Left hindlimb (tissue), 1 donor: ENCODE measurements at regions not wholly inside any gene's neighbourhood (a gene's known extent, or its start where the extent isn't known, plus 50 kb on each side); places are given as distances from the start of the nearest gene placed in this dataset.
A peak's percentile ranks its signal among the peaks of the same experiment; 100 is the strongest.
"Not testable (repeated sequence)": the region's sequence is repeated elsewhere in the genome, so short reads cannot be mapped to it uniquely, and the experiment has no call there.

Experiments used
- DNase-seq: peaks from one replicate; pipeline ENCODE4 v3.0.0-alpha.2; 2018

DNA sequence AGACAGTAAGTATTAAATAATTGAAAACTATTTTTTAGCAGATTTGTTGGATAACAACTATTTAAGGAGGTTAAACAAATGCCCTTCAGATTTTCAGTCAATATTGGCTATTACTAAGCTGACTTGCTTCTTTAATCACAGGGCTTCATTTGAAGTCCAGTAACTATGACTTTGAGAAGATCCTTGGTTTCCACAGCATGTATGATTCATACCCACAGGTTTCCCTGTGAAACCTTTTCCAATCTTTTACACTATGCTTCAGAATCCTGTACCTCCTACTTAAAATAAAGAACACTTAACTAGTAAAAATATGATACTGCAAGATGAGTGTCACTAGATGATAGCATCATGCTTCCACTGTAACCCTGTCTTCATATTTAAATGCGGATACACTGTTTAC is 211.9 kb downstream of the SPATA31A1 start:
- not testable (repeated sequence) for DNase-seq

DNA sequence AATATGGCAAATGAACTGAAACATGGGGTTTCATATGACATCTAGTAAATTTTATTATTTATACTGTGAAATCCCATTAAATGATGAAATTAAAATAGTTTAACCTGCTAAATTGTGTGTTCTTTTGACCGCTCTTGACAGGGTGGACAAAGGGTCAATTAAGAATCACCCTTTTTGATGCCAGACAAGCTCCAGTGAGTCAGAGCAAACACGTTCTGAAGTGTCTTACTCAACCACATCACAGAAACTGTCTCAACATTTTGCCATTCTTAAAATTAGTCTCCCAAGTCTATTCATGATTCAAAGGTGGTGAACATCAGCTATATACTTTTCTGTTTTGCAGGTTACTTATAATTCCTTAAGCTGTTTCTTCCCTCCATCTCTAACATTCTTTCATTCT is 213.4 kb downstream of the SPATA31A1 start:
- not testable (repeated sequence) for DNase-seq

DNA sequence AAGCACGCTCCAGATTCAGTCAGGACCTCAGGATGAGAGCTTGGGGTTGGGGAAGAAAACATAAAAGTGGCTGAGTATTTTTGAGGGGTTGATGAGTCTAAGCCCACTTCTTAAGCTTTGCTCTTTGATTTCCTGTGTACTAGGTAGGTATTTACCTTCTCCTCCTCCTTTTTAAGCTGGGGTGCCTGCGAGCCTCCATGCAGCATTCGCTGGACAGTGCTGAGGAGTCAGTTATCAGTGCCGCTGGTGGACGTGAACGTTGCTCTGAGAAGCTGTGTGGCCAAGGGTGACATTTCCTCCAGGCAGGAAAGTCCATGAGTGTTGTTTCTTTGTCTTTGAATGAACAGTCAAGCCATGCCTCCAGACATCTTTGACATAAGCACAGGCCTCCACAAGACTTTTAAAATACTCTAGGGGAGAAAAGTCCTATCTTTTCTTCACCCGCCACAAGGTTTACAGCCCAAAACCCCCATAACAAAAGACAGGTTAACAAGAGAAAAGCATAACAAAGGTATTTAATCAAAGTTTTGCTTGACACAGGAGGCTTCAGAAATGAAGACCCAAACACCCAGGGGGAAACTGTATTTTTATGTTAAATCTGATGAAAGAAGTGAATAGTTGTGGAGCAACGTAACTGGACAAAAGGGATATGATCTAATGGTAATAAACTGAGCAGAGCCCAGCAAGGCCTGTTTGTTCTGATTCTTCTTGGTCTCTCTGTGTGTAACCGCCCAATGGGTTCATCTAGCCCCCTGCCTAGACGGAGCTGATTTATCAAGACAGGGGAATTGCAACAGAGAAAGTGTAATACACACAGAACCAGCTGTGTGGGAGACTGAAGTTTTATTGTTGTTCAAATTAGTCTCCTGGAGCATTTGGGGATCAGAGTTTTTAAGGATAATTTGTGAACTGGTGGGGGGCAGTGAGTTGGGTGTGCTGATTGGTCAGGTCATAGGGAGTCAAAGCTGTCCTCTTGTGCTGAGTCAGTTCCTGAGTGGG is 217.9 kb downstream of the SPATA31A1 start:
- not testable (repeated sequence) for DNase-seq

DNA sequence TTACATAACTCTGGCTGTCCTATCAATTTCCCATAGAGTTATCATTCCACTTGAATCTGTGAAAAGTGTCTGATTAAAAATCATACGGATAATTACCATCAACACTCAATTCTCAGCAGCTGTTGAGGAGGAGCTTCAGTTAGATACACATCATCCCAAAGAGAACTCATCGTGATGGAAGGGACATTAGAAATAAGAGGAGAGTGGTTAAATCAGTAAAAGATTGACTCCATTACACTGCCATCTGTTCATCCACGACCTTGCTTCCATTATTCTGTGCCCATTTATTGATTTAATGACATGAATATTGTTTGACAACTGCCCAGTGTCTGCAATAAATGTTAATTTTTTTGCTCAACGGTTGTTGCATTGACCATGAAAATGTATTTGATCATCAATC is 223.5 kb downstream of the SPATA31A1 start:
- not testable (repeated sequence) for DNase-seq

DNA sequence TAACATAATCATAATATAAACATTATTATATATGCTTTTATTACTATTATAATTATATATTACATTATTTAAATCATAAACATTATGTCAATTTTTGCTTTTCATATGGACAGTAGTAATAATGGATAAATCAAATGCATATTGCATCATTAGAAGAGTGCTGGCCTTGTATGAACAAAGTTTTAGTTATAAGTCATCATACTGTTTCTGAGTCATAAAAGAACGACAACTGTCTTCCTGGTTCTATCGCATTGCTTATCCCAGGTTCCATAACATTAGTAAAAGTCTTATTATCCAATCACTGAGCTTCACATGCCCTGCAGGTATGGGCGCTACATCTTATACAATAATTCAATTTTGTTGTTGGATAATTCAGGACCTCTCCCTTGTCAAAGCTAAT is 225.8 kb downstream of the SPATA31A1 start:
- DNase-seq = not testable (repeated sequence)

DNA sequence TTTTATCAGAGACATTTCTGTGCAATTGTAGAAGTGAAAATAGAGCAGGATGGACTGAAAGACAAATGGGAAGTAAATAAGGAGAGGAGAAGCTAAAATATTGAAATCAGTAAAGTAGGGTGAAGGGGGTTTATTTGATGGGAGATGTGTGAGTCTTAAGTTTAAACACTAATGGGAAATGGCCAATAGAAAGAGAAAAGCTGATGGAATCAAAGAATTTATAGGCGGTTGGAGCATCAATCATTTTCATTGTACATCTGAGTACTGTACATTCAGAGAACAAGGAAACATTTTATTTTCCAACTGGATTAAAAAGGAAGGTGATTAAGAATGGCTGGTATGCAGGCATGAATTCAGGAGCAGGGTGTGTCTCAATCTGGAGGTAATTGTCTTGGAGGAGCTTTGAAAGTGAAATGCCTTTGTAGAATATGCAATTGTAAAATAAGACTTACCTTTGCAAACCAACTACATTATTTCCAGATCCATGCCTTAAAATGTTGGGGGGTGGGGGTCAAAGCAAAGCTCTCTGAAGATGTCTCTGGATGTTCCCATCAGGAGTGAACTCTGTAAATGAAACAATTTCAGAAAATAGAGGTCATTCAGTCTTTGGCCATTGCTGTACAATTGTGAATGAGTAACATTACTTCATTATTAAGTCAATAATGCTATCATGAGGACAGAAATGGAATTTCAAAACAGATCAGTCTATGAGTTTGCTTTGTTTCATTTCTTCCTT is 227.4 kb downstream of the SPATA31A1 start:
- DNase-seq = not testable (repeated sequence)

DNA sequence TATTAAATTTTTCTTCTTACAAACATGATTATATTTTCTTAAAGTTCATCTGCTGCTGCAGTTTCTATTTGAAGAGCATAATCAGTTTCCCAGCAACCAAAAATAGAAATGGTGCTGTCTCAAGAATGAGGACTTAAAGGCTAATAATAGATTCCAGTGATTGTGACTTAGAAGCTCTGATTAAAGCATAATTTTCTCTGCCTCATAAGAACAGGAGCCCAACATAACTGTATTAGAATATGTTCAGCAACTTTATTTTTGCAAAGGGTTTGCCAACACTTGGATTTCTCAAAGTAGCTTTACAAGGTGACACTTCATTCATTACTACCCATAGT is 227.9 kb downstream of the SPATA31A1 start:
- DNase-seq = not testable (repeated sequence)

DNA sequence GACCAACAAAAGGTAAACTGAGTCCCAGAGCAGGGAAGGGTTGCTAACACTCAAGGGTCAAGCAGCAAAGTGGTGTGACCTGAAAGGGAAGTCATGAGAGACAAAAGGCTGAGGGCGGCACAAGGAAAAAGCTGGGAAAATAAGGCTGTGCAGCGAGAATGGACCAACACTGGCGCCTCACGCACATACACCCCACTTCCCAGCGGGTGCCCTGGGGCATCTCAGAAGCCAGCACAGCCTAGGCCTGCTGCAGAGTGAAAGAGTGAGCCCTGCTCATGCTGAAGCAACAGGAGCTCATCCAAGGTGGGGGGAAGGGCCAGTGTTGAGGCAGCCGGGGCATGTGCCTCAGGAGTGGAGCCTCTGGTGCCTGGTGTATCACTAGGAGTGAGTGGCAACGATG is 229.8 kb downstream of the SPATA31A1 start:
- not testable (repeated sequence) for DNase-seq

DNA sequence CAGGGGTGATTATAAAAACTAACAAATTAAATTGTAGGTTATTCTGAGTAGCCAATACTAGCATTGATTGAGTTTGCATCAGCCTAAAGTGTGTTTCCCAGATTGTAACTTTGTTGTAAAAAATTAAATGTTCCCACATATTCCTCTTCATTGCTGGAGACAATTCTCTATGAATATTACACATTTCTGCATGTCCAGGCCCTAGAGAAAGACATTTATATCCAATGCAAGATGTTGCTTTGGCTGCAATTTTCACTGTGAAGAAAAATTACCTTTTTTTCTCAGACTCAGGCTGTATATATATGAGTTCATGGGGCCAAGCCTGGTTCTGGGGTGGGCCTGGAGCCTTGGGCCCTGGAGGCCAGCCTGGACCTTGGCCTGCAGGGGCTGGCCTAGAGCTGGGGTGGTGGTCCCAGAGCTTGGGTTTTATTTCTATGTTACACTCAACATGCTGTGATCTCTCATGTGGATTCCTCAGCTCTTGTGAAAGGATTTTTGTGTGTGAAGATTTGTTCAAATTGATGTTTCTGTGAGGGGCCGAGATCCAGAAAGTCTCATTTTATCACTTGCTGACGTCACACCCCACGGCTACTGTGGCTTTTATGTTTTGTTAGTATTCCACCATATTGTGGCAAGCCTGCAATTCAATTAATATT is 232.5 kb downstream of the SPATA31A1 start:
- no peak for DNase-seq

DNA sequence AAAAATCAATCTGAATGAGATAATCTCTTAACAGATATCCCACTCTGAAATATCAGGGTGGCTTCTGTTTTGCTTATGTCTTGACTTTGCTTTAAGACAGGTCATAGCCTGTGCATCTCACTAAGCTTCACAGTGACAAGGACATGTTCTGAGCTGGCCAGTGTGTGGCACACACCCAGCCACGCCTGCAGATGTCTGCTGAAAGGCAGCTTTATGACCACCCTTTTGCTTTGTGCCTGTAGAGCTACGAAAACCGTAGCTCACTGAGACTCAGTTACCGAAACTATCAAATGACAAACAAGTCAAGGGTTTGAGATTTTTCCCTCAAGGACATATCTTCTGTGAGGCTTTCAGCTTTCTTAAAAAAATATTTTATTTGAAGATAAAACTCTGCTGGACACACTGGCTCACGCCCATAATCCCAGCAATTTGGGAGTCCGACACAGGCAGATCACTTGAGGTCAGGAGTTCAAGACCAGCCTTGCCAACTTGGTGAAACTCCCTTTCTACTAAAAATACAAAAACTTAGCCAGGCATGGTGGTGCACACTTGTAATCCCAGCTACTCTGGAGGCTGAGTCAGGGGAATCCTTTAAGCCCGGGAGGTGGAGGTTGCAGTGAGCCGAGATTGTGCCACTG is 233.2 kb downstream of the SPATA31A1 start:
- DNase-seq = peak; percentile 21

DNA sequence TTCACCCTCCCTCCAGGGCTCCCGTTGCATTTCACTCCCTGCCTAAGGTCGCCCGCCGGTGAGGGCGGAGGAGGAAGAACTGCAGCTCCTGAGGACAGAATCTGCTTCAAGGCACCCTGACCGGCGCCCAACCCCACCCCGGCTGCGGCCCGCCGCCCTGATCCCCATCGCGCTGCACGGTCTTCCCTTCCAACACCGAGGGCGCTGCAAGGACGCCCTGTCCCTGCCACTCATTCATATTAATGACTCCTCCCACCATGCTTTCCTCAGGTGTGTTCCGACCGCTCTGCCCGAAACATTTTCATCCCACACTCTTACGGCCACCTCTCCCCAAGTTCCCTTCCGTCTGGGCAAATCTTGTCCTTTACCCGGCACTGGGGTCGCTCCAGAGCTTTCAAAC is 248.6 kb downstream of the SPATA31A1 start:
- DNase-seq = not testable (repeated sequence)

DNA sequence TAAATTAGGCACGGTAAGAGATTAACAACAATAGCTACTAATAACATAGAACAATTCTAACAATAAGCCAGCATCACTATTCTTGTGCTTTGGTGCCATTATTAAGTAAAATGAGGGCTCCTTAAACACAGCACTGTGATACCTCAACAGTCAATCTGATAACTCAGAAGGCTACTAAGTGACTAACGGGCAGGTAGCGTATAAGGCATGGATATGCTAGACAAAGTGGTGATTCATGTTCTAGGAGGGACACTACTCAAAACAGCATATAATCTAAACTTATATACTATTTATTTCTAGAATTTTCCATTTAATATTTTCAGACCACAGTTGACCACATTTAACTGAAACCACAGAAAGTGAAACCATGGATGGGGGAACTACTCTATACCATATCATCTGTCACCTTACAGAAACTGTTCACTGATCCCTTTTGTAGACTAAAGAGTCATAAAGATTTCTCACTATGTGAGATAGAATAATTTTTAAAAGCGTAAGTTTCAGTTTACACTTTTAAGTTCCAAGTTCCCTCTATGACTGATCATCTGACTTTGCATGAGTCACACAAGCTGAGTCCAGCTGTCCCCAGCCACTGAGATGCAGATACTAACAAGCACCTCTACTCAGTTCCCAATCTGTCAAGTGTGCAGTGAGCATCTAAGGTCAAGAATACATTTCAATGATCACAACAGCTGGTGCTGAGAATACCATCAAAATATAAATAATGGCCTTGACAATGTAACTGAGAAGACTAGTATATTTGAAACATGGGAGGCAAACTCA is 256.2 kb downstream of the SPATA31A1 start:
- not testable (repeated sequence) for DNase-seq

DNA sequence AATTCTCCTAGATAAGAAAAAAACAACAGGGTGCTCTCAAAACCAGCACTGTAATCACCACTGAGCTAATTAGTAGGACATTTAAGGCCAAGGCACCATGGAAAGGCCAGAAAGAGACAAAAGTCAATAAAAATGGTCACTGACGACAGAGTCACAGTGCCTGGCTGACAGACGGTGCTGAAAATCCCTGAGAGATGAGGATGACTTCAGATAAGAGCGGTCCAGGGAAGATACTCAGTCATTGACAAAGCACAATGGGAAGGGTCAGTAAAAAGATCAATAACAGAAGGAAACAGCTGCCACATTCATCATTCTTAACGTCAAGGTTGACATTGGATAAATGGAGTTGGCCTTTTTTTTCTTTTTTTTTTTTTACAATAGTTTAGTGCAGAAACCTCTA is 261.0 kb downstream of the SPATA31A1 start:
- DNase-seq = not testable (repeated sequence)

DNA sequence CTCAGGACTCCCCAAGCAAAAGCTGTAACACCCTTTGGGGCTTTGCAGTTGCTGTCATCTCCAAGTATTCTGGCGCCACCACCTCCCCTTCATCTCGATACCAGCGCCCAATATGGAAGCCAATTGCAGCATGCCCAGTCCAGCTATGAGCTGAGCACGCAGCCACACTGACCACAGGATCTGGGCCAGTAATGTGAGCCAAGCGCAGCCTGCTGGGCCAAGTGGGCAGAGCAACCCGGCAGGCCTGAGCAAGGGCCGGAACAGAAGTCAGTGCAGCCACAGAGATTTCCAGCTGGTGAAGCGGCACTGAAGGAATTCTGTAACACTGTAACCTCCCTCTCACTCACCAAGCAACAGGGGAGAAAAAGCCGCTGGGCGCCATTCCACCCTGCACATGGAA is 268.6 kb downstream of the SPATA31A1 start:
- not testable (repeated sequence) for DNase-seq

DNA sequence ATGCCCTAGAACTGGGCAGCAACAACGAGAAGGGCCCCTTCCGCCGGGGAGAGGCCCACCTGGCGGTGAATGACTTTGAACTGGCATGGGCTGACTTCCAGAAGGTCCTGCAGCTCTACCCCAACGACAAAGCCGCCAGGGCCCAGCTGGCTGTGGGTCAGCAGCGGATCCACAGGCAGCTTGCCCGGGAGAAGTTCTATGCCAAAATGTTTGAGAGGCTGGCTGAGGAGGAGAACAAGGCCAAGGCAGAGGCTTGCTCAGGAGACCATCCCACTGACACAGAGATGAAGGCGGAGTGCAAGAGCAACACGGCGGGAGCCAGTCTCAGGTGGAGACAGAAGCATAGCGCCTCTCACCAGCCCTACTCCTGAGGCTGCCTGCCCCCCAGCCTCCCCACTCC is 276.6 kb downstream of the SPATA31A1 start:
- not testable (repeated sequence) for DNase-seq

DNA sequence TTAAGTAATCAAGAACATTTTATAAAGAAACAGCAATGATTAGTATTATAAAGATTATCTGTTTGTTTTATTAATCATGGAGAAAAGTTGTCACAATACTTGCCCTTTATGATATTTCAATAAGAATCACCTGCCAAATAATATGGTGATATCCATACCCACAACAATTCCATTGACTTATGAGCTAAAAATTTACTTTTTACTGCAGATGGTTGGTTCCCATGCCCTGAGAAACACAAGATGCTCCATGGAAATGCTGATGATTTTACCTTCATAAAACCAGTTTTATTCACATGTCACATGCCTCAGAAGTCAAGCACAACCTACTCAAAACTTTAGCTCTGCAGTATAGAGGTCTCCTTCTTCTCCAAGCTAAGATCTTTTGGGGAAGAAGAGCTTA is 293.6 kb downstream of the SPATA31A1 start:
- not testable (repeated sequence) for DNase-seq

DNA sequence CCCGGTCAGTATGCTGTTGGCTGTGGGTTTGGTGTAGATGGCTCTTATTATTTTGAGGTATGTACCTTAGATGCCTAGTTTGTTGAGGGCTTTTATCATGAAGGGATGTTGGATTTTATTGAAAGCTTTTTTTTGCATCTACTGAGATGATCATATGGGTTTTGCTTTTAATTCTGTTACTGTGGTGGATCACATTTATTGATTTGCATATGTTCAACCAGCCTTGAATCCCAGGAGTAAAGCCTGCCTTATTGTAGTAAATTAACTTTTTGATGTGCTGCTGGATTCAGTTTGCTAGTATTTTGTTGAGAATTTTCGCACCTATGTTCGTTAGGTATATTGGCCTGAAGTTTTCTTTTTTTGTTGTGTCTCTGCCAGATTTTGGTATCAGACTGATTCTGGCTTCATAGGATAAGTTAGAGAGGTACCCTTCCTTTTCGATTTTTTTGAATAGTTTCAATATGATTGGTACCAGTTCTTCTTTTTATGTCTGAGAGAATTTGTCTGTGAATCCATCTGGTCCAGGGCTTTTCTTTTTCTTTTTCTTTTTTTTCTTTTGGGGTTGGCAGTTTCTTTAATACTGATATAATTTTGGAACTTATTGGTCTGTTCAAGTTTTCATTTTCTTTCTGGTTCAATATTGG is 301.6 kb downstream of the SPATA31A1 start:
- not testable (repeated sequence) for DNase-seq

DNA sequence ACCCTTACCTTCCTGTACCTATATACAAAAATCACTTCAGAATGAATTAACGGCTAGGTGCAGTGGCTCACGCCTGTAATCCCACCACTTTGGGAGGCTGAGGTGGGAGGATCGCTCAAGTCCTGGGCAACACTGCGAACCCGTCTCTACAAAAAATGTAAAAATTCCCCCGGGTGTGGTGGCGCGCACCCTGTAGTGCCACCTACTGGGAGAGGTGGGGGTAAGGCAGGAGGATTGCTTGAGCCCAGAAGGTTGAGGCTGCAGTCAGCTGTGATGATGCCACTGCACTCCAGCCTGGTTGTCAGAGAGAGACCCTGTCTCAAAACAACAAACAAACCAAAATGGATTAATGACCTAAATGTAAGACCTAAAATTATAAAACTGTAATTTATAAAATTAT is 307.6 kb downstream of the SPATA31A1 start:
- not testable (repeated sequence) for DNase-seq

DNA sequence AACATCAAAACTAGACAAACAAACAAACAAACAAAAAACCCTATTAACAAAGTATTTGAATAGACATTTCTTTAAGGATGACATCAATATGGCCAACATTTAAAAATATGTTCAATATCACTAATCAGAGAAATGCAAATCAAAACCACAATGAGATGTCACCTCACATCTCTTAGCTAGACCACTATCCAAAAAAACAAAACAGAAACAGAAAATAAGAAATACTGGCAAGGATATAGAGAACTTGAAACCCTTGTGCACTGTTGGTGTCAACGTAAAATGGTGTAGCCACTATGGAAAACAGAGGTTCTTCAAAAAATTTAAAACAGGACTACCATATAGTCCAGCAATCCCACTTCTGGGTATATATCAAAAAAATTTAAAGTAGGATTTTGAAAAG is 308.2 kb downstream of the SPATA31A1 start:
- DNase-seq = not testable (repeated sequence)

DNA sequence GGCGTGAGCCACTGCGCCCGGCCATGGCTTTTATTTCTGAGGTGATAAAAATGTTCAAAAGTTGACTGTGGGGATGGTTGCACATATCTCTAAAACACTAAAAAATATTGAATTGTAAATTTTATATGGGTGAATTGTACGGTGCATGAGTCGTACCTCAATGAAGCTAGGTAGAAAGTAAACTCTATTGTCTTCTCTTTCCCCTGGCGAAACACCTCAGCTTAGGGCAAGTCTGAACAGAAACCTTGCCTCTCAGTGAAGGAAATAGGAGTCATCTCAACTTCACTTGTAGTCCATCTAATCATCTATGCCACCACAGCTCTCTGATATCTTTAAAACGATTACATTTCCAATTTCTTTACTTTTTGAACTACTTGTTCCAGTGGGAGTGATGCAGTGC is 309.6 kb downstream of the SPATA31A1 start:
- DNase-seq = not testable (repeated sequence)
